Mucosa of stomach (tissue), 1 donor: ENCODE measurements at regions not wholly inside any gene's neighbourhood (a gene's known extent, or its start where the extent isn't known, plus 50 kb on each side); places are given as distances from the start of the nearest gene placed in this dataset.

ENCODE experiments used
- H3K27me3 ChIP-seq: one replicate; pipeline ENCODE4 v1.7.0; 2013; ENCODE audit warnings: mild to moderate bottlenecking, low read length; ENCODE audit not compliant: control insufficient read depth, insufficient read depth
- H3K36me3 ChIP-seq: one replicate; pipeline ENCODE4 v1.7.0; 2013; ENCODE audit warnings: low read length; ENCODE audit not compliant: control insufficient read depth, insufficient read depth
- H3K4me1 ChIP-seq: one replicate; pipeline ENCODE4 v1.7.0; 2013; ENCODE audit warnings: mild to moderate bottlenecking, low read length; ENCODE audit not compliant: control insufficient read depth, insufficient read depth
- H3K4me3 ChIP-seq: one replicate; pipeline ENCODE4 v1.7.0; 2013; ENCODE audit warnings: low read length
- H3K9ac ChIP-seq: one replicate; pipeline ENCODE4 v1.7.0; 2013; ENCODE audit warnings: mild to moderate bottlenecking, low read length, moderate library complexity
- H3K9me3 ChIP-seq: one replicate; pipeline ENCODE4 v1.7.0; 2013; ENCODE audit warnings: mild to moderate bottlenecking, low read length, moderate library complexity; ENCODE audit not compliant: control insufficient read depth
- donor health status: Pancreatic carcinoma.

DNA sequence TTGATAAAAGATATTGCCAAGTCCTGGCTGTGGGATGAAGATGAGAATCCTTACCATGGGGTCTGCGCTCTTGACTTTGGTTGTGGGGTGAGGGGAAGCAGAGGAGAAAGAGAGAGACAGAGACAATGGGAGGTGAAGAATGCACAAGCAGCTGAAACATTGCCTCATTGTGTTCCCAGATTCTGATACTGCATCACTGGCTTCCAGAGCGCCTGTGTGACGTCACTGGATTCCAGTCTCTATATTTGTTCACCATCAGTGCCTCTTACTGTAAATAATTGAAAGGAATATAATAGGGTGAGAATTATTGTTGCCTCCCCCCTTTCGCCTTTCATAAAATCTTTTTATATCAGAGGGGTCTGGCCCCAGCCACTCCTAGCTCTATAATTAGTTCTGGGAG lies 188.9 kb upstream of the NTF3 start:
- H3K9me3 ChIP-seq = no peaks in the 10 kb centered on the region
- H3K36me3 ChIP-seq = no peaks in the 10 kb centered on the region
- H3K9ac ChIP-seq = no peak overlapping the region
- no peak overlapping the region for H3K4me3 ChIP-seq
- no peaks in the 10 kb centered on the region for H3K27me3 ChIP-seq
- peaks cover 8% of the 10 kb centered on the region for H3K4me1 ChIP-seq

DNA sequence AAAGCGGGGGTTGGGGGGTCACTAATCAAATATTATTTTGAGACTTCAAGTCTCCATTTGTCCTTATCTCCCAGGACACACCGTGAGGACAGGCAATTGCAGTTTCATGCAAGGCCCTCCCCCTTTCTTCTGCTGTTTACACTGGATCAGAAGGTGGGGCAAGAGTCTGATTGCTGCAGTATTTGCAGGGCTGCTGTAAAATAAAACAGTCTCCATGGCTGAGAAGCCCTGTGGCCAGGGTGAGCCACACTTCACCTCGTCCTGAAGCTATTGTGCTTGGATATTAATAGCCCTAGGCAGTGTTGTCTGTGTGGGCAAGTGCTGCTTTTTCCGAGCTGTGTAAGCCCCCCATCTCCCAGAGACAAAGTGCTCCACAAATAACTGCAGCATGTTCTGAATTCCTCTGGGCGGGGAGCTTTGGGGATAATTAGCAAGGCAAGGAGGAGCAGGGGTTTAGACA lies 187.4 kb upstream of the NTF3 start:
- Histone ChIP-seq H3K36me3 (no peaks in the 10 kb centered on the region), H3K9me3 (no peaks in the 10 kb centered on the region), H3K4me3 (no peak overlapping the region), H3K27me3 (no peaks in the 10 kb centered on the region), H3K4me1 (peaks cover 8% of the 10 kb centered on the region), H3K9ac (no peak overlapping the region)

DNA sequence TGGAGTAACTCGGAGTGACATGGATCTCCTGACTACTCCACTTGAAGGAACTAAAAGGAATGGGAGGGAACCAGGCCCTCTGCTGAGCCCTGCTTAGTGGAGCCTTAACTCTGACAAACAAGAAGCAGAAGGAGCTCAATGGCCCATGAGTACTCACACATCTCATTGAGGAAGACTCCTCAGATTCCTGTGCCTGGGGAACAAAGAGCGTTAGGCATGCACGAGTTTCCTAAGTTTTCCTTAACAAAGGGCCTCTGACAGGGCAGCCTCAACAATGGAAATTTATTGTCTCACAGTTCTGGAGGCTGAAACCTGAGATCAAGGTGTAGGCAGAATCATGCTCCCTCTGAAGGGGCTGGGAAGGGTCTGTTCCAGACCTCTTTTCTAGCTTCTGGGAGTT lies 185.7 kb upstream of the NTF3 start:
- H3K4me3 ChIP-seq = no peak overlapping the region
- H3K36me3 ChIP-seq = no peaks in the 10 kb centered on the region
- peaks cover 8% of the 10 kb centered on the region for H3K4me1 ChIP-seq
- H3K9ac ChIP-seq = no peak overlapping the region
- no peaks in the 10 kb centered on the region for H3K9me3 ChIP-seq
- no peaks in the 10 kb centered on the region for H3K27me3 ChIP-seq

DNA sequence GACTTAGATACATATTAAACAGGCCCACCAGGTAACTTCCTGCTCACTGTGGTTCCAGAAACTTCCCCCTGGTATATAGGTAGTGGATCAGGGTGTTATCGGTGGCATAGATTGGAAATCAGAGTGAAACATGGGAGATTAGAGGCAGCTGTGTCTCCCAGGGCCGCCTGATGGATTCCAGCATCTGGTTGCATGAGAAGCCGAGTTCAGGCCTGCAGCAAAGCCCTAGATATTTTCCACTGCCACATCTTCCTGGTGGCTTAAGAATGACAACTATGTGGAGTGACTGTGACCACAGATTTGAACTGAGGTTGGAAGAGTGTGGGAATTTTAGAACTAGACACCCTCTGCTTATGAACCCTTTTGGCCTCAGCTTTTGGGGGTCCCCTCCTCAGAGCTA lies 184.8 kb upstream of the NTF3 start:
- H3K27me3 ChIP-seq = no peaks in the 10 kb centered on the region
- no peaks in the 10 kb centered on the region for H3K36me3 ChIP-seq
- H3K4me3 ChIP-seq = no peak overlapping the region
- H3K4me1 ChIP-seq = peaks cover 8% of the 10 kb centered on the region
- no peak overlapping the region for H3K9ac ChIP-seq
- no peaks in the 10 kb centered on the region for H3K9me3 ChIP-seq

DNA sequence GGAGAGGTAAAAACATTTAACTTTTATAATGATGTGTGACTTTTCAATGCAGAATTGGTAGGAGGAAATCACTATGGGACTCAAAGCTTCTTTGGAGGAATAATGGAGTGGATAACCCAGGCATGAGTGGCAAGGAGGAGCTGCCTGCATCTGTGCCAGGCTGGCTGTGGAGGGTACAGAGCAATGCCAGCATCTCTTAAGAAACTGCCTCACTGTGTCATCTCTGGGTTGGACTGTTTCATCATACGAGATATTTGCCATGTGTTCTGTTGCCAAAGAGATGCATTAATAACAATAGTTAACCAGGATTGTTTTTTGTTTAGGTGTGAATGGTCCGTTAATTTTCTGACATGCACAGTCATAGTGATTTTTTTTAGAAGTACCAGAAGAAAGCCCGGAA lies 183.7 kb upstream of the NTF3 start:
- Histone ChIP-seq H3K4me3 (no peak overlapping the region), H3K27me3 (no peaks in the 10 kb centered on the region), H3K9ac (no peak overlapping the region), H3K4me1 (peaks cover 8% of the 10 kb centered on the region), H3K36me3 (no peaks in the 10 kb centered on the region), H3K9me3 (no peaks in the 10 kb centered on the region)

DNA sequence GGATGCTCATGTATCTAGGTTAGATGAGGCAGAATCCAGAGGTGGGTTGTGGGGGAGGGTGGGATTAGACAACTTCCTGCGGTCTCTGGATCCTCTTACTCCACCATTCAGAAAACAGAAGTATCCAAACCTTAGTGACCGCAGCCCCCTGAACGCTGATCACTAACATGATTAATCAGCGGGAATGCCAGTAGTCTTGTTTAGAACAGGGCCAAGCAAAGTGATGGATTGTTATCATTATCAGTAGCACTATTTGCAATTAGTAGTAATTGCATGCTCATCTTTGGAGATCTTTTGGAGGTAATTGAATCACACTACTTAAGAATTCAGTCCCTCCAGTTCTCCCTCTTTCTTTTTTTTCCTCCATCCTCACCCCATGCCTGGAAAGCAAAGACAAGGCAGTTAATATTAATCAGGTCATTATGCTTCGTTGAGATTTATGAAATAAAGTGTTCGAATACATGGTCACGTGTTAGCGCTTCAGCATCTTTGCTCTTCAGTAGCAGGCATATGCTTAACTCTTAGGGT lies 182.8 kb upstream of the NTF3 start:
- H3K36me3 ChIP-seq = no peaks in the 10 kb centered on the region
- no peaks in the 10 kb centered on the region for H3K27me3 ChIP-seq
- H3K9me3 ChIP-seq = no peaks in the 10 kb centered on the region
- H3K4me3 ChIP-seq = no peak overlapping the region
- H3K4me1 ChIP-seq = peaks cover 8% of the 10 kb centered on the region
- H3K9ac ChIP-seq = no peak overlapping the region

DNA sequence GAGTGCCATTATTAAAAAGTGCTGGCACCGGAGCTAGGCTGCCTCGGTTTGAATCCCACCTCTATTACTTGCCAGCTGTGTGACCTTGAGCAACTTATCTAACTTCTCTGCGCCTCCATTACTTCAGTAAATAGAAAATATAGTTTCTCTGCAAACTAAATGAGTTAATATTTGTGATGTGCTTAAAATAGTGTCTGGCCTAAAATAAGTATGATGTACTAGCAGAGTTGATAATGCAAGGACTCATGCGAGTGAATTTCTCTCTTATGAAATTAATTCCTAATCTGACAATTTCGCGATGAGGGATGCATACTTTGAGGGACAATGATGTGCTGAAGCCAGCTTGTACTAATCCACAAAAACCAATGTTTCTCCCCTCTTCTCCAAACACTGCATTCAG lies 180.8 kb upstream of the NTF3 start:
- H3K4me3 ChIP-seq = no peak overlapping the region
- H3K4me1 ChIP-seq = no peaks in the 10 kb centered on the region
- no peaks in the 10 kb centered on the region for H3K36me3 ChIP-seq
- H3K9ac ChIP-seq = no peak overlapping the region
- H3K27me3 ChIP-seq = no peaks in the 10 kb centered on the region
- no peaks in the 10 kb centered on the region for H3K9me3 ChIP-seq

DNA sequence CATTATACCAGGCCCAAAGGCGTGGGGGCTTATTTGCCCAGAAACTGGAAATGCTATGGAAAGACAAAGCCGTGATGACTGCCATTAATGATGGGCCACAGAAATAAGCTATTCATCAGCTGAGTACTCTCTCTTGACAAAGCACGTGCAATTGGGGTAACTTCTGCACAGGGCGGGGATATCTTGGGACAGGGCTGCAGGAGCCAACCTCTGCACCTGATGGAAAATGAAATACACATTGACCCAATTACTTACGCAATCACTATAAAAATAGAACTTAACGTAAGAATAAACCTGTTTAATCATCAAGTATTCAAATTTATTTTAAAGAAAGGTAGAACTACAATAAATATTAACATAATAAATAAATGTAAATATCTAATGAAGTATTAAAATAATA lies 180.1 kb upstream of the NTF3 start:
- no peaks in the 10 kb centered on the region for H3K36me3 ChIP-seq
- H3K9me3 ChIP-seq = no peaks in the 10 kb centered on the region

DNA sequence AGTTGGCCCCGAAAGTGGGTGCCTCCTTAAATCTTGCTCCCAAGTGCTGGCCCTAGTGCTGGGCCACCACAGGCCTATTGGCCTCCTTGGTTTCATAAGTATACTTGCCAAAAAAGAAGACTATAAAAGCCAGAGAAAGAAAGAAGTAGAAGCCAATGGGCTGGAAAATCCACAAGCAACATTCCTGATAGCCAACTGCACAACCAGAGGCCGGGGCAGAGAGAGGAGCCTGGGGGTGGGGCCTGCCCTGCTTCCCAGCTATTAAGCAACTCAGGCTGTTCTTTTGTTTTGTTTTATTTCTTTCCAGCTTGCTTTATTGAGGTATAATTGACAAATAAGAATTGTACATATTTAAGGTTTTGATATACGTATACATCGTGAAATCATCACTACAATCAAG lies 177.2 kb upstream of the NTF3 start:
- H3K9ac ChIP-seq = no peak overlapping the region
- no peaks in the 10 kb centered on the region for H3K36me3 ChIP-seq
- H3K4me3 ChIP-seq = no peak overlapping the region
- H3K27me3 ChIP-seq = no peaks in the 10 kb centered on the region
- no peaks in the 10 kb centered on the region for H3K4me1 ChIP-seq
- H3K9me3 ChIP-seq = no peaks in the 10 kb centered on the region

More for the DNA sequence above, 180.1 kb upstream of the NTF3 start:
- no peaks in the 10 kb centered on the region for H3K27me3 ChIP-seq
- H3K4me1 ChIP-seq = no peaks in the 10 kb centered on the region
- no peak overlapping the region for H3K9ac ChIP-seq
- no peak overlapping the region for H3K4me3 ChIP-seq

DNA sequence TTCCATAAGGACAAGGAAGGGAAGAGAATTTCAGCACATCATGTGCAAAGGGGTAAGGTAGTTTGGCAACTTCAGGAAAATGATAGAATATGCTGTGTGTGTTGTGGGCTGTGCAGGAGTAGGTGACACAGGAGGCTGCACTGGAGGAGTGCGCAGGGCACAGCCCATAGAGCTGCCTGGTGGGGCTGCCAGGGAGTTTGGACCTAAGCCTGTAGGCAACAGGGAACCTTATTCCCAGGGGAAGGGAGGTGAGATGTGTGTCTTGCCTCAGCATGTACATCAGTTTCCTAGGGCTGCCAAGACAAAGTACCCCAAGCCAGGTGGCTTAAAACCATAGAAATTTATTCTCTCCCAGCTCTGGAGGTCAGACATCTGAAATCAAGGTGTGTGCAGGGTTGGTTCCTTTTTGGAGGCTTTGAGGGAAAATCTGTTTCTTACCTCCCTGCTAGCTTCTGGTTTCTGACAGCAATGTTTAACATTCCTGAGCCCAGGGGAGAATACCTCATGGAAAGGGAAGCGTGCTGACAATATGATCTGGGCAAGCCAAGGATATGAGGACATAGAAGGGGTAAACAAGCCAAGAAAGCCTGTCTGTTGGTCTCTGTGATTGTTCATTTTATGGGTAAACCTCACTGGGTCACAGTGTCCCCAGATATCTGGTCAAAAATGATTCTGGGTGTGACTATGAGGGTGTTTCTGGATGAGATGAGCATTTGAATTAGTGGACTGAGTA lies 174.0 kb upstream of the NTF3 start:
- H3K27me3 ChIP-seq = no peaks in the 10 kb centered on the region
- H3K9me3 ChIP-seq = no peaks in the 10 kb centered on the region
- no peaks in the 10 kb centered on the region for H3K4me1 ChIP-seq
- H3K36me3 ChIP-seq = no peaks in the 10 kb centered on the region
- no peak overlapping the region for H3K9ac ChIP-seq
- no peak overlapping the region for H3K4me3 ChIP-seq

DNA sequence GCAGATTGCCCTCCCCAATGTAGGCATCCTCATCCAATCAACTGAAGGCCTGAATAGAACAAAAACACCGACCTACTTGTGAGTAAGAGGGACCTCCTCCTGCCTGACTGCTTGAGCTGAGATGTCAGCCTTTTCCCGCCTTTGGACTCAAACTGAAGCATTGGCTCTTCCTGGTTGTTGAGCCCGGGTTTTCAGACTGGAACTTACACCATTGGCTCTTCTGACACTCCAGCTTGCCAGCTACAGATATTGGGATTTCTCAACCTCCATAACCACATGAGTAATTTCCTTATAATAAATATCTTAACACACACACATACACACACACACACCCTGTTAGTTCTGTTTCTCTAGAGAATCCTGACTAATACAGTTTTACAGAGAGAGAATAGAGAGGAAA lies 173.4 kb upstream of the NTF3 start:
- no peaks in the 10 kb centered on the region for H3K4me1 ChIP-seq
- no peak overlapping the region for H3K4me3 ChIP-seq
- no peaks in the 10 kb centered on the region for H3K9me3 ChIP-seq
- H3K9ac ChIP-seq = no peak overlapping the region
- H3K36me3 ChIP-seq = no peaks in the 10 kb centered on the region
- H3K27me3 ChIP-seq = no peaks in the 10 kb centered on the region

DNA sequence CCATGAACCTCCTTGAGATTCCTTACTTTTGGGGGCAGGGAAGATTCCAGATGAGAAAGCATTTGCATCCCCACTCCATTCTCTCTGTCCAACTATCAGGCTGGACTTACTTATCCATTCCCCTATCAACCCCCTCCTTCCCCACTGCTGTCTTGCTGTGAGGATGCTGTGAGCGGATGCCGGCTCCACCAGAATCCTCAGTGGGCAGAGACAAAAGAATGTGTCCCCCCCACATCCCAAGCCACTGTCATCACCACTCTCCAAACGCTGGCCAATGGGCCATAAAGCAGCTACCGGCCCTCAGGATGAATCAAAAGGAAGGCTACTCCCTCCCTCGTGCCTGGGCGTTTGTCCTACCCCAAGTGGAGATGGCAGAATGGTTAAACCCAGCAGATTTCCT lies 173.0 kb upstream of the NTF3 start:
- Histone ChIP-seq H3K9ac (no peak overlapping the region), H3K36me3 (no peaks in the 10 kb centered on the region), H3K4me1 (no peaks in the 10 kb centered on the region), H3K9me3 (no peaks in the 10 kb centered on the region), H3K27me3 (no peaks in the 10 kb centered on the region), H3K4me3 (no peak overlapping the region)

DNA sequence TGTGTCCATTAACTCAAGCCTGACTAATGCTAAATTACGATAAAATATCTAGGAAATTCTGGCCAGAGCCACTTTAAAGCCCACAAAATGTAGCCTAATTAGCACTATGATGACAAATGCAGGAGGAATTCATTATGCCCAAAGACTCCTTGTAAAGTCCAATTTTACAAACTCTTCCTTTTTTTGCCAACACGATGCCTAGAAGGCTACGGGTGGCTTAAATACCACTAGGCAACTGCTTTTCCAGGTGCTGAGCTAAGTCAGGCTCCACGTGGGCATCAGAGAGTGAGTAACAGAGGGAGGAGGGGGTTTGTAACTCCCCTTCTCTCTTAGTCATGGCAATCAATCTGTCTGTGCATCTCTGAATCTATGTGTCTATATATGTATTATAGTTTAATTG lies 172.4 kb upstream of the NTF3 start:
- Histone ChIP-seq H3K4me1 (no peaks in the 10 kb centered on the region), H3K4me3 (no peak overlapping the region), H3K27me3 (no peaks in the 10 kb centered on the region), H3K36me3 (no peaks in the 10 kb centered on the region), H3K9ac (no peak overlapping the region), H3K9me3 (no peaks in the 10 kb centered on the region)
